ENCODE measurements at regions not wholly inside any gene's neighbourhood (a gene's known extent, or its start where the extent isn't known, plus 50 kb on each side); places are given as distances from the start of the nearest gene placed in this dataset.
"Not testable (repeated sequence)": the region's sequence is repeated elsewhere in the genome, so short reads cannot be mapped to it uniquely, and the experiment has no call there.

DNA sequence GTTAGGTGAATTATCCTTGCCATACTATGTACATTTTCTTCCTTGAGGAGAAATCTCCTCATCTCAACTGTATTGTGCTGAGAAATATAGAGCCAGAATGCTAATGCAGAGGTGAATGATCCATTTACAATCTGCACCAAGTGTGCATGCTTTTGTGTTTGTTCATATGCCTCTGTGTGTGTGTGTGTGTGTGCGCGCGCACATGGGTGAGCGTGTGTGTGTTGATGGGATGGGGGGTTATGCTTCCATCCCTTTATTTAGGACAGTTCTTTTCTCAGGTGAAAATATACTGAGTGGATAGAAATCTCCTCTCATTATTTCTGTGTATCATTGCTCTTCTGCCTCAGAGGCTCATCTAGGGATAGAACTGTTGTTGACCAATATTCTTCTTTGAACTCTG is 626.1 kb downstream of the MCTP2 start:
- H3K27ac Mint-ChIP-seq (ENCODE audit: unreplicated experiment): no peak overlapping the region
- peaks cover 16% of the 10 kb centered on the region for H3K9me3 Mint-ChIP-seq (ENCODE audit: low read depth, unreplicated experiment)
- BruUV-seq (replicated peaks): no TSS peak
- no peaks in the 10 kb centered on the region for H3K36me3 Mint-ChIP-seq (ENCODE audit: insufficient read depth, unreplicated experiment)
- no peak for DNase-seq
- H3K4me3 Mint-ChIP-seq (ENCODE audit: low read depth, unreplicated experiment): no peak overlapping the region
- H3K4me1 Mint-ChIP-seq (ENCODE audit: low read depth, unreplicated experiment): no peaks in the 10 kb centered on the region
- CTCF ChIA-PET: no interaction called here
- H3K27me3 Mint-ChIP-seq (ENCODE audit: unreplicated experiment): no peaks in the 10 kb centered on the region
- TF ChIP-seq CTCF (IDR thresholded peaks at IDR 0.05; ENCODE audit: unreplicated experiment): no peak
- intact Hi-C loops (cut with micrococcal nuclease; ENCODE audit: unreplicated experiment): no loop called here

DNA sequence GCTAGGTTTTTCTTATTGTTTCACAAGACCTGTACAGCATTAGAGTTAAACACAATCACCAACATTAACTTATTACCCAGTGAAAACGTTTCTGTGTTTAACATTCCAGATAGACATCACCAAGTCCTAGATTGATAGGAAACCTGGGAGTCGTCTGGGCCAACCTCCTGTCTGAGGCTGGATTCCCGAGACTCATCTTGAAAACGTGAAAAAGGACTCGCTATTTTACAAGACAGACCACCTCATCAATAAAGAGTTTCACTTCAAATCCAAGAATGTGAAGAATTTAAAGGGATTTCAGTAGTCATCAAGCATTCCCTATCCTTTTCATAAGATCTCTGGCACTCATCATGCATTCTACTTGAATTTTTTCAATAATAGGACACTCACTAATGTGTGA is 626.6 kb downstream of the MCTP2 start:
- CTCF ChIA-PET: no interaction called here
- H3K27me3 Mint-ChIP-seq (ENCODE audit: unreplicated experiment): no peaks in the 10 kb centered on the region

GRCh38 chr15:94858449-94858848 is 627.1 kb downstream of the MCTP2 start:
- no peaks in the 10 kb centered on the region for H3K4me1 Mint-ChIP-seq (ENCODE audit: low read depth, unreplicated experiment)
- no peaks in the 10 kb centered on the region for H3K27me3 Mint-ChIP-seq (ENCODE audit: unreplicated experiment)
- H3K9me3 Mint-ChIP-seq (ENCODE audit: low read depth, unreplicated experiment): peaks cover 21% of the 10 kb centered on the region
- CTCF ChIA-PET: no interaction called here
- no peak for TF ChIP-seq CTCF (IDR thresholded peaks at IDR 0.05; ENCODE audit: unreplicated experiment)
- no TSS peak for BruUV-seq (replicated peaks)
- no peak overlapping the region for H3K4me3 Mint-ChIP-seq (ENCODE audit: low read depth, unreplicated experiment)
- H3K36me3 Mint-ChIP-seq (ENCODE audit: insufficient read depth, unreplicated experiment): no peaks in the 10 kb centered on the region
- intact Hi-C loops (cut with micrococcal nuclease; ENCODE audit: unreplicated experiment): no loop called here
- DNase-seq: no peak
- no peak overlapping the region for H3K27ac Mint-ChIP-seq (ENCODE audit: unreplicated experiment)

More for the DNA sequence above, 626.6 kb downstream of the MCTP2 start:
- Mint-ChIP-seq H3K9me3 (ENCODE audit: low read depth, unreplicated experiment) (peaks cover 18% of the 10 kb centered on the region), H3K4me3 (ENCODE audit: low read depth, unreplicated experiment) (no peak overlapping the region), H3K27ac (ENCODE audit: unreplicated experiment) (no peak overlapping the region), H3K4me1 (ENCODE audit: low read depth, unreplicated experiment) (no peaks in the 10 kb centered on the region), H3K36me3 (ENCODE audit: insufficient read depth, unreplicated experiment) (no peaks in the 10 kb centered on the region)
- BruUV-seq (replicated peaks): no TSS peak
- intact Hi-C loops (cut with micrococcal nuclease; ENCODE audit: unreplicated experiment): no loop called here
- no peak for DNase-seq
- TF ChIP-seq CTCF (IDR thresholded peaks at IDR 0.05; ENCODE audit: unreplicated experiment): no peak

GRCh38 chr15:94858920-94859319 is 627.6 kb downstream of the MCTP2 start:
- H3K27me3 Mint-ChIP-seq (ENCODE audit: unreplicated experiment): no peaks in the 10 kb centered on the region
- H3K9me3 Mint-ChIP-seq (ENCODE audit: low read depth, unreplicated experiment): peaks cover 20% of the 10 kb centered on the region
- H3K27ac Mint-ChIP-seq (ENCODE audit: unreplicated experiment): no peak overlapping the region
- CTCF ChIA-PET: no interaction called here
- TF ChIP-seq CTCF (IDR thresholded peaks at IDR 0.05; ENCODE audit: unreplicated experiment): no peak
- H3K4me3 Mint-ChIP-seq (ENCODE audit: low read depth, unreplicated experiment): no peak overlapping the region
- BruUV-seq (replicated peaks): no TSS peak
- no peaks in the 10 kb centered on the region for H3K36me3 Mint-ChIP-seq (ENCODE audit: insufficient read depth, unreplicated experiment)
- no peak for DNase-seq
- intact Hi-C loops (cut with micrococcal nuclease; ENCODE audit: unreplicated experiment): no loop called here
- H3K4me1 Mint-ChIP-seq (ENCODE audit: low read depth, unreplicated experiment): no peaks in the 10 kb centered on the region

DNA sequence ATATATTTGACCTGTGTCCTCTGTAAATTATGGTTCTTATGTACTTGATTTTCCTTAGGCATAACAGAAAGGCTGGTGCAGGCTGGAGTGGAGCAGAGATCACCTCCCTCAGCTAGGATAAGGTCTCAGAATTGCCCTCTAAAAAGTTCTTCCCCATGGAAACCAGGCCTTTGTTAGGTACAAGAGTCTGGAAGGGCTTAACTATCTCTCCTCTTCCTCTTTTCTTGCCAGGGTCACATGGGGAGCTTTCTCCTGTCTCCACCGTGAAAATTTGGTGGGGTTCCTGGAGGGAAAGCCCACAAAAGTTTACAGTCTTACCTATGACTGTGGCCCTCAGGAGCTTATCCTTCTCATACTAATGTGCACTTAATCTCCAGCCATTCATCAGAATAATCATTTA is 633.2 kb downstream of the MCTP2 start:
- CTCF ChIA-PET: no interaction called here
- Mint-ChIP-seq H3K27ac (ENCODE audit: unreplicated experiment) (no peak overlapping the region), H3K9me3 (ENCODE audit: low read depth, unreplicated experiment) (peaks cover 25% of the 10 kb centered on the region), H3K4me3 (ENCODE audit: low read depth, unreplicated experiment) (no peak overlapping the region), H3K36me3 (ENCODE audit: insufficient read depth, unreplicated experiment) (no peaks in the 10 kb centered on the region), H3K27me3 (ENCODE audit: unreplicated experiment) (no peaks in the 10 kb centered on the region), H3K4me1 (ENCODE audit: low read depth, unreplicated experiment) (no peaks in the 10 kb centered on the region)
- TF ChIP-seq CTCF (IDR thresholded peaks at IDR 0.05; ENCODE audit: unreplicated experiment): no peak
- DNase-seq: no peak
- BruUV-seq (replicated peaks): no TSS peak
- intact Hi-C loops (cut with micrococcal nuclease; ENCODE audit: unreplicated experiment): no loop called here

DNA sequence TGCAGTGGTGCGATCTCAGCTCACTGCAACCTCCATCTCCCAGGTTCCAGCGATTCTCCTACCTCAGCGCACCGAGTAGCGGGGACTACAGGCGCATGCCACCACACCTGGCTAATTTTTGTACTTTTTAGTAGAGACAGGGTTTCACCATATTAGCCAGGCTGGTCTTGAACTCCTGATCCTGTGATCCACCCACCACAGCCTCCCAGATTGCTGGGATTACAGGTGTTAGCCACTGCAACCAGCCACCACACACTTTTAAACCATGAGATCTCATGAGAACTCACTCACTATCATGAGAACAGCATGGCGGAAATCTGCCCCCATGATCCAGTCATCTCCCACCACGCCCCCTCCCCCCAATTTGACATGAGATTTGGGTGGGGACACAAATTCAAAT is 636.9 kb downstream of the MCTP2 start:
- H3K36me3 Mint-ChIP-seq (ENCODE audit: insufficient read depth, unreplicated experiment); H3K27me3 Mint-ChIP-seq (ENCODE audit: unreplicated experiment); DNase-seq; H3K4me1 Mint-ChIP-seq (ENCODE audit: low read depth, unreplicated experiment); H3K4me3 Mint-ChIP-seq (ENCODE audit: low read depth, unreplicated experiment); intact Hi-C loops (cut with micrococcal nuclease; ENCODE audit: unreplicated experiment); CTCF ChIA-PET; BruUV-seq (replicated peaks); H3K27ac Mint-ChIP-seq (ENCODE audit: unreplicated experiment): not testable (repeated sequence)
- H3K9me3 Mint-ChIP-seq (ENCODE audit: low read depth, unreplicated experiment): peaks cover 31% of the 10 kb centered on the region

All from Calu3 (cell line).